ENCODE measurements at regions not wholly inside any gene's neighbourhood (a gene's known extent, or its start where the extent isn't known, plus 50 kb on each side); places are given as distances from the start of the nearest gene placed in this dataset.

- TF ChIP-seq CTCF (CRISPR knock-in tag; IDR thresholded peaks at IDR 0.05) (no peak), SOX5 (CRISPR knock-in tag; IDR thresholded peaks at IDR 0.05; ENCODE audit: borderline replicate concordance) (no peak), RXRA (CRISPR knock-in tag; IDR thresholded peaks at IDR 0.05) (no peak), AHDC1 (CRISPR knock-in tag; IDR thresholded peaks at IDR 0.05; ENCODE audit: borderline replicate concordance) (no peak), ATF7 (IDR thresholded peaks at IDR 0.05) (no peak), ATF7 (CRISPR knock-in tag; IDR thresholded peaks at IDR 0.05) (no peak), TCF7L2 (IDR thresholded peaks at IDR 0.05; ENCODE audit: low read depth, low read length) (no peak), ZBTB38 (CRISPR knock-in tag; IDR thresholded peaks at IDR 0.05) (no peak), NFIC (IDR thresholded peaks at IDR 0.05; ENCODE audit: low read length) (no peak)
Measured at GRCh38 chrX:104392350-104392749, 137.6 kb upstream of the ESX1 start.
